ENCODE measurements at regions not wholly inside any gene's neighbourhood (a gene's known extent, or its start where the extent isn't known, plus 50 kb on each side); places are given as distances from the start of the nearest gene placed in this dataset.

- no peak for TF ChIP-seq CTCF (IDR thresholded peaks at IDR 0.05; ENCODE audit: control extremely low read depth, extremely low read depth, low read depth, missing control alignments)
- DNase-seq (ENCODE audit: extremely low spot score): no peak
- ChIA-PET CTCF (no interaction called here), POLR2A (no interaction called here)
These were observed 406.9 kb downstream of the TMEM114 start for GRCh38 chr16:8183176-8184099.

- ChIA-PET POLR2A (no interaction called here), CTCF (no interaction called here)
- TF ChIP-seq CTCF (IDR thresholded peaks at IDR 0.05; ENCODE audit: control extremely low read depth, extremely low read depth, low read depth, missing control alignments): no peak
- DNase-seq (ENCODE audit: extremely low spot score): no peak
These were observed 407.6 kb downstream of the TMEM114 start for GRCh38 chr16:8182761-8183160.

GRCh38 chr16:8179615-8180014, 410.7 kb downstream of the TMEM114 start:
- no peak for DNase-seq (ENCODE audit: extremely low spot score)
- CTCF ChIA-PET: no interaction called here
- no peak for TF ChIP-seq CTCF (IDR thresholded peaks at IDR 0.05; ENCODE audit: control extremely low read depth, extremely low read depth, low read depth, missing control alignments)
- POLR2A ChIA-PET: no interaction called here

- DNase-seq (ENCODE audit: extremely low spot score): no peak
- ChIA-PET CTCF (no interaction called here), POLR2A (no interaction called here)
- no peak for TF ChIP-seq CTCF (IDR thresholded peaks at IDR 0.05; ENCODE audit: control extremely low read depth, extremely low read depth, low read depth, missing control alignments)
These were observed 412.0 kb downstream of the TMEM114 start for GRCh38 chr16:8178271-8178670.

- DNase-seq (ENCODE audit: extremely low spot score): no peak
- POLR2A ChIA-PET: no interaction called here
- TF ChIP-seq CTCF (IDR thresholded peaks at IDR 0.05; ENCODE audit: control extremely low read depth, extremely low read depth, low read depth, missing control alignments): no peak
- CTCF ChIA-PET: interaction anchor here (1.2 kb wide), 1 partner anchor 13 kb away, joined by 3 read pairs; no protein-coding TSS in a partner anchor
These were observed 414.9 kb downstream of the TMEM114 start for GRCh38 chr16:8175411-8175810.

GRCh38 chr16:8173111-8173644, 417.1 kb downstream of the TMEM114 start:
- CTCF ChIA-PET: interaction anchor here (1.9 kb wide), 1 partner anchor 44 kb away, joined by 4 read pairs; no protein-coding TSS in a partner anchor
- DNase-seq (ENCODE audit: extremely low spot score): peak; percentile 22
- TF ChIP-seq CTCF (IDR thresholded peaks at IDR 0.05; ENCODE audit: control extremely low read depth, extremely low read depth, low read depth, missing control alignments): peak; percentile 61
- POLR2A ChIA-PET: interaction anchor here (0.7 kb wide), 1 partner anchor 234 kb away, joined by 3 read pairs; no protein-coding TSS in a partner anchor
